CD4-positive, CD25-positive, alpha-beta regulatory T cell (primary cell): ENCODE measurements at regions not wholly inside any gene's neighbourhood (a gene's known extent, or its start where the extent isn't known, plus 50 kb on each side); places are given as distances from the start of the nearest gene placed in this dataset.
A peak's percentile ranks its signal among the peaks of the same experiment; 100 is the strongest.

Experiments used
- ATAC-seq, 2 donors: fragments of 150-1000 bp; cut with Tn5 transposase; one replicate each; pipeline ENCODE4 v1.10.0; 2021; ENCODE audit warnings: low read depth in 2 of 2, moderate number of reproducible peaks in 2 of 2, moderate library complexity in 1 of 2
- DNase-seq, 3 donors: peaks; one replicate each; pipeline versions ENCODE4 v3.0.0 to v3.0.0-alpha.2; 2012 to 2022; ENCODE audit warnings: mixed read lengths in 1 of 3
- H3K27ac ChIP-seq: one replicate; pipeline ENCODE4 v1.7.0; 2013; ENCODE audit warnings: mild to moderate bottlenecking, low read length; ENCODE audit not compliant: insufficient read depth, poor library complexity, severe bottlenecking
- H3K27me3 ChIP-seq: one replicate; pipeline ENCODE4 v1.7.0; 2013; ENCODE audit warnings: low read length; ENCODE audit not compliant: control insufficient read depth, insufficient read depth
- H3K36me3 ChIP-seq: one replicate; pipeline ENCODE4 v1.7.0; 2013; ENCODE audit warnings: mild to moderate bottlenecking, low read length, moderate library complexity; ENCODE audit not compliant: control insufficient read depth, insufficient read depth
- H3K4me1 ChIP-seq: 2 replicates; pipeline ENCODE4 v1.7.0; 2013; ENCODE audit warnings: mild to moderate bottlenecking, low read length; ENCODE audit not compliant: insufficient read depth, control insufficient read depth, poor library complexity, severe bottlenecking
- H3K4me3 ChIP-seq: one replicate; pipeline ENCODE4 v1.7.0; 2013; ENCODE audit warnings: low read depth, mild to moderate bottlenecking, low read length, moderate library complexity
- H3K9me3 ChIP-seq, 2 experiments: 1 replicate in 1 of 2; 2 replicates in 1 of 2; pipeline ENCODE4 v1.7.0; 2013; ENCODE audit warnings: low read length in 2 of 2, mild to moderate bottlenecking in 1 of 2, moderate library complexity in 1 of 2; ENCODE audit not compliant: control insufficient read depth in 2 of 2
- H3K27ac Mint-ChIP-seq, 3 donors: one replicate each; pipeline ENCODE4 v1.8.0; 2020 to 2022; ENCODE audit warnings: mild to moderate bottlenecking in 3 of 3, mixed read lengths in 3 of 3, moderate library complexity in 2 of 3
- H3K27me3 Mint-ChIP-seq: one replicate; pipeline ENCODE4 v1.8.0; 2022; ENCODE audit warnings: mild to moderate bottlenecking, mixed read lengths
- H3K36me3 Mint-ChIP-seq: one replicate; pipeline ENCODE4 v1.8.0; 2020; ENCODE audit warnings: mixed read lengths
- H3K4me1 Mint-ChIP-seq, 4 donors: one replicate each; pipeline ENCODE4 v1.8.0; 2020 to 2022; ENCODE audit warnings: mixed read lengths in 4 of 4, mild to moderate bottlenecking in 1 of 4
- H3K4me3 Mint-ChIP-seq, 4 donors: one replicate each; pipeline ENCODE4 v1.8.0; 2020 to 2022; ENCODE audit warnings: mild to moderate bottlenecking in 4 of 4, mixed read lengths in 4 of 4, moderate library complexity in 3 of 4
- H3K9me3 Mint-ChIP-seq, 7 donors: one replicate each; pipeline ENCODE4 v1.8.0; 2020 to 2022; ENCODE audit warnings: mixed read lengths in 7 of 7, mild to moderate bottlenecking in 3 of 7, moderate library complexity in 2 of 7

DNA sequence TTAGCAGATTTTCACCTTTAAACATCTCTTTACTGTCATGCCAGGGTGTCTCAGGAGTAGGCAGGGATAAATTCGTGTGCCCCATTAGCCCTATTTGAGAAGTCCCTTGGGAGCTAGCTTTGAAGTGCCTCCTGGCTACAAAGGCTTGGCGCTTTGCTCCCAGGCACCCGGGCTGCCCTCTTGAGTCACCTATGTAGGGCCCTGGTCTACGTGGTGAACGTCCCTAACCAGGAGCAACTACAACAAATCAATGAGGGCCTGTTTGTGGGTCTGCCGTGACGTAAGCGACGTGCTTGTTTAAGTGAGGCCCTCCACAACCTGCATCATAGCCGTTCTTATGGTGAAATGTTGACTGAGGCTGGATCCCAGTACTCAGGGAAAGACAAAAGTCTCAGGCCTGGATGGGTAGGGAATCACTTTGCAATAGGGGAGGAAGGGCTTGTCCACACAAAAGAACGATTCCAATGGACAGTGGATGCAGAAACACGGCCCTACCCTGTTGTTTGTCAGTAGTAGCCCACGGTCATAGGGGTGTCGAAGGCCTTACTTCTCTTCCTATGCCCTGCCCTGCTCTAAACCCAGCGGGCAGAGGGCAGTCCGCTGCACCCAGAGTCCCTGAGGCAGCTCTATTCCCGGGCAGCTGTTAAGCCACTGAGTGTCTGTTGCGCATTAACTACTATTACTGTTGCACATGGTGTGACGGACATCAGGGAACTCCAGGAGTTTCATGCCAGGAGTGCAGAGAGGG lies 93.9 kb downstream of the INHBB start:
- H3K4me1 ChIP-seq, result peaks cover 12% of the 10 kb centered on the region
- no peak for DNase-seq
- H3K4me3 ChIP-seq, result no peak overlapping the region
- H3K36me3 ChIP-seq, result no peaks in the 10 kb centered on the region
- ATAC-seq, result no peak
- Mint-ChIP-seq H3K27me3 (peaks cover 53% of the 10 kb centered on the region), H3K9me3 (no peaks in the 10 kb centered on the region), H3K36me3 (no peaks in the 10 kb centered on the region), H3K27ac (no peak overlapping the region), H3K4me1 (peaks cover 0 to 7% (median 0%) of the 10 kb centered on the region in 4 donors), H3K4me3 (no peak overlapping the region)
- H3K27ac ChIP-seq, result no peak overlapping the region
- H3K27me3 ChIP-seq, result peaks cover 10% of the 10 kb centered on the region
- H3K9me3 ChIP-seq, result no peaks in the 10 kb centered on the region

DNA sequence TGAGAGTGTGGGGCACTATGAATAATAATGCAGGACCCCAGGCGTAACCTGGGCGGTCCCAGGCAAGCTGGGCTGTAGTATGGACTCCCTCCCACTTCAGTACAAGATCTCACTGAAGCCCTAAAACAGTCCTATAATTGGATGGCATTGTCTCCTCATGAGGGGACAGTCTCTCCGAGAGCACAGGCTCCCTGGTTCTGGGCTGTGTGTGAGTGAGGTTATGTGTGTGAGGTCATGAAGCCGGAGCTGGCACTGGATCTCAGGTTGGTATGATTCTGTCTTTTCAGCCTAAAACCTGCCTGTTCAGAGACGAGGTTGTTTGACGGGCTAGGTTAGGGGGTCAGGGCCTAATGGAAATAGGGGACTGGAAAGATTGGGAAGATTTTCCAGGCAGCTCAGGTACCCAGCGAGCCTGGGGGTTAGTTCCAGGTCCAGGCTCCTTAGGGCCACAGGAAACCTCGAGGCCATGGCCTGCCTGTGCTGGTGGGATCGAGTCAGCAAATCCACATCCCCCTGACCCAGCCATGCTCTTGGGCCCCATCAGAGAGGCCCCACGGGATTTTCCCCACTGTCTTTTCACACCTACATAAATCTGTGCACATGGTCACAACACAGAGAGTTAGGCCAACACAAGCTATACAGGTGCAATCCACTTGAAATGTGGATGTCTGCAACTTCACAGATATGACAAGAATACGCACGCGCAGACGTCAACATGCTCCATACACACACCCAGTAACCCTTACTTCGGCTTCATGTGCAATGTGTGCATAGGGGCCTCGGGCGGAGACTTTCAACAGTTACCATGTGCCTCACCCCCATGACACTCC lies 94.8 kb downstream of the INHBB start:
- Mint-ChIP-seq H3K27ac (no peak overlapping the region), H3K4me3 (no peak overlapping the region), H3K27me3 (peaks cover 57% of the 10 kb centered on the region), H3K36me3 (no peaks in the 10 kb centered on the region), H3K9me3 (no peaks in the 10 kb centered on the region), H3K4me1 (peaks cover 0 to 7% (median 0%) of the 10 kb centered on the region in 4 donors)
- H3K4me1 ChIP-seq, result peaks cover 12% of the 10 kb centered on the region
- no peak for DNase-seq
- no peak for ATAC-seq
- peaks cover 10% of the 10 kb centered on the region for H3K27me3 ChIP-seq
- no peak overlapping the region for H3K27ac ChIP-seq
- H3K4me3 ChIP-seq, result no peak overlapping the region
- no peaks in the 10 kb centered on the region for H3K36me3 ChIP-seq
- H3K9me3 ChIP-seq, result no peaks in the 10 kb centered on the region

DNA sequence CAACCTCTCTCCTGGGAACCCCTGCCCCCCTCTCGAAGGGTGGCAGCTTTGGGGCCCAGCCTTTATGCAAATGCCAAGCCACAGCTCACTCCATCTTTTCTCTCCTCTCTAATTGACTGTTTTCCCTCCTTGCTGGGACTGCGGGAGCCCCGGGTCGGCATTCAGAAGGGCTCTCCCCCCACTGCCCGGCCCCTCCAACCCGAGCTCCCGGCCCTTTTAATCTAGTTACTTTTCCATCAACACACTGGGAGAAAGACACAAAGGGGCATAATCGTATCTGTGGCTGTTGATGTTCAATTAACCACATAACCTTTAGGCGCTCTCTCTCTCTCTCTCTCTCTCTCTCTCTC lies 95.4 kb downstream of the INHBB start:
- H3K4me1 Mint-ChIP-seq, result peaks cover 0 to 7% (median 0%) of the 10 kb centered on the region in 4 donors

DNA sequence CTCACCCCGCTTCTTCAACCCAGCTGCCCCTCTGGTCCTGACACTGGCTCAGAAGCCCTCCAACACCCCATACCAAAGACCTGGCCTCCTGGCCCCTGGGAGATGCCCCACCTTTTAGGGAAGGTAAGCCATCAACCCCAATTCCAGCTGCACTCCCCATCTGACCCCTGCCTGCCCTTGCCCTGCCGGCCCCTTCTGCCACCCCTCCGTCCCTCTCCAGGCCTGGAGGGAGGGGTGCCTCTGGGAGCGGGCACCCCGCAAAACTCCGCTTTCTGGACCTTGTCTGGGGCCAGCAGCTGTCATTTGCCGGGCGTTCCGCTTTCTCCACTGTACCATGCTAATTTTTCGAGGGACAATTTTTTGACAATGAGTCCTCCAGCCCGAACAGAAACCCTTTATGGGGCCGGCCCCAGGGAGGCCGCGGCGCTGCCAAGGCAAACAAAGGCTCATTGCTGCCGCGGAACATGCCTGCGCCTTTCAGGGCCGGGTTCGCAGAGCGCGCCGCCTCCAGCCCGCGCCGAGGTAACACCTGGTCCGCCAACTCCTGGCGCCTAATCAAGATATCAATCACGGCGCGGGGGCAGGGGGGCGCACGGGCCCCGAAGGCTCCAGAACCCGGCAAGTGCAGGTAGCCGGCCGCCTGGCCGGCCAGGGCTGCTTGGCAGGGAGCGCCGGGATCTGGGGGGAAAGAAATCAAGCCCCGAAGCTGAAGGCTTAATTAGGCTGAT lies 96.0 kb downstream of the INHBB start:
- H3K4me1 Mint-ChIP-seq, result peaks cover 0 to 7% (median 0%) of the 10 kb centered on the region in 4 donors
- no peak overlapping the region for H3K27ac ChIP-seq
- no peak overlapping the region for H3K4me3 ChIP-seq
- ATAC-seq, result no peak
- peaks cover 12% of the 10 kb centered on the region for H3K4me1 ChIP-seq
- no peak overlapping the region for H3K27ac Mint-ChIP-seq
- no peaks in the 10 kb centered on the region for H3K9me3 ChIP-seq
- peak overlapping the region in 1 of 4 donors; percentile 28 for H3K4me3 Mint-ChIP-seq
- peak in 1 of 3 donors; percentile 1 for DNase-seq
- H3K9me3 Mint-ChIP-seq, result no peaks in the 10 kb centered on the region
- H3K36me3 ChIP-seq, result no peaks in the 10 kb centered on the region
- H3K36me3 Mint-ChIP-seq, result no peaks in the 10 kb centered on the region
- peaks cover 61% of the 10 kb centered on the region for H3K27me3 Mint-ChIP-seq
- peaks cover 10% of the 10 kb centered on the region for H3K27me3 ChIP-seq

More for the DNA sequence above, 95.4 kb downstream of the INHBB start:
- no peak overlapping the region for H3K4me3 Mint-ChIP-seq
- DNase-seq, result no peak
- peaks cover 12% of the 10 kb centered on the region for H3K4me1 ChIP-seq
- H3K36me3 Mint-ChIP-seq, result no peaks in the 10 kb centered on the region
- H3K27me3 ChIP-seq, result peaks cover 10% of the 10 kb centered on the region
- no peak overlapping the region for H3K27ac Mint-ChIP-seq
- no peak overlapping the region for H3K27ac ChIP-seq
- H3K9me3 ChIP-seq, result no peaks in the 10 kb centered on the region
- no peaks in the 10 kb centered on the region for H3K9me3 Mint-ChIP-seq
- H3K36me3 ChIP-seq, result no peaks in the 10 kb centered on the region
- H3K4me3 ChIP-seq, result no peak overlapping the region
- no peak for ATAC-seq
- H3K27me3 Mint-ChIP-seq, result peaks cover 59% of the 10 kb centered on the region

DNA sequence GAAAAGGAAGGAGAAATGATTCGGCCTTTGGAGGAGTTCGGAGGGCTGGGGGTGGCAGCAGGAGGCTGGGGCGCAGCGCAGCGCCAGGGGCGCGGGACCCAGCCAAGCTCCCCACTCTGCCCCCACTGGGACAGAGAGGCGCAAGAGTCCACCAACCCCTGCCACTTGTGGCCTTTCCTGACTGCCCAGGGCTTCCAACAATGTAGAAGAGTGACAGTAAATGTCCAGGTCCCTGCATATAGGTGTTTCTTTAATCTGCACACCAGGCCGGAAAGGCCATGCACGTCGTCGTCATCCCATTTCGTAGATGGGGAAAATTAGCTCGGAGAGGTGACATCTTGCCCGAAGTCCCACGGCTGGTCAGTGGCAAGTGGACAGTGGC lies 96.6 kb downstream of the INHBB start:
- DNase-seq (peak in 1 of 3 donors; percentile 1), ATAC-seq (no peak)
- peak overlapping the region in 2 of 4 donors; percentile 55 to 68 for H3K4me3 Mint-ChIP-seq
- Histone ChIP-seq H3K36me3 (no peaks in the 10 kb centered on the region), H3K9me3 (no peaks in the 10 kb centered on the region), H3K4me3 (no peak overlapping the region), H3K27ac (no peak overlapping the region), H3K27me3 (peaks cover 10% of the 10 kb centered on the region), H3K4me1 (peaks cover 12% of the 10 kb centered on the region)
- no peak overlapping the region for H3K27ac Mint-ChIP-seq
- no peaks in the 10 kb centered on the region for H3K36me3 Mint-ChIP-seq
- peaks cover 61% of the 10 kb centered on the region for H3K27me3 Mint-ChIP-seq
- peaks cover 0 to 2% (median 0%) of the 10 kb centered on the region in 7 donors for H3K9me3 Mint-ChIP-seq
- peaks cover 0 to 7% (median 0%) of the 10 kb centered on the region in 4 donors for H3K4me1 Mint-ChIP-seq

DNA sequence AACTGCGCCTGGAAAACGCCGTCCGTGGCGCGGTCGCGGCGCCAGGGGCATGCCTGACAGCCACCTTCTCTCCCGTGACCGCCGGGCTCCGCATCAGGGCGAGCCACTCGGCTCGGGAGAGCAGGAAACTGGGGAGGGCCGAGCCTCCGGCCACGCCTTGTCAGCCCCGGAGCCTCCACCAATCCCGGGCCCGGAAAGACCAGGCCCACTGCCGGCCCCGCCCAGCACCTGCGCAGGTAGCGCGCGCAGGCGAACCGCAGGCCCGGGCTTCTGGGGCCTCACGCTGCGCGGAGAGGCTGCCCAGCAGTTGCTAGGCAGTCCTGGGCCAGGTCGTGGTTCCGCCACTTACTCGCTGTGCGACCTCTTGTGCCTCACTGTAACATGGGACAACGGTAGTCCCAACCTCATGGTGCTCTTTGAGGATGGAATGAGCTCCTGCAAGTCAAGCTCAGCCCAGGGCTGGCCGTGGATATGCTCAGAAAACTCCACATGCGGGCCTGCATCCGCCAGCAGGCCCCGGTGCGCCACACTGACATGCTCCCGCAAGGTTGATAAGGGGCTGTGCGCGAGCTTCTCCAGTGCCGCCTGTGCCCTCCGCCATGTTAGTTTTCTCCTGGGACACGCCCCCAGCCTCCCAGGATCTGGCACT lies 97.1 kb downstream of the INHBB start:
- H3K9me3 ChIP-seq, result no peaks in the 10 kb centered on the region
- Mint-ChIP-seq H3K9me3 (peaks cover 0 to 2% (median 0%) of the 10 kb centered on the region in 7 donors), H3K27ac (no peak overlapping the region), H3K4me1 (peaks cover 0 to 7% (median 0%) of the 10 kb centered on the region in 4 donors), H3K4me3 (peak overlapping the region in 2 of 4 donors; percentile 68 to 70), H3K27me3 (peaks cover 61% of the 10 kb centered on the region), H3K36me3 (no peaks in the 10 kb centered on the region)
- ATAC-seq, result peak in 1 of 2 donors; percentile 40
- peak in 1 of 3 donors; percentile 54 for DNase-seq
- no peak overlapping the region for H3K27ac ChIP-seq
- H3K27me3 ChIP-seq, result peaks cover 10% of the 10 kb centered on the region
- H3K4me3 ChIP-seq, result no peak overlapping the region
- H3K4me1 ChIP-seq, result peaks cover 12% of the 10 kb centered on the region
- H3K36me3 ChIP-seq, result no peaks in the 10 kb centered on the region

DNA sequence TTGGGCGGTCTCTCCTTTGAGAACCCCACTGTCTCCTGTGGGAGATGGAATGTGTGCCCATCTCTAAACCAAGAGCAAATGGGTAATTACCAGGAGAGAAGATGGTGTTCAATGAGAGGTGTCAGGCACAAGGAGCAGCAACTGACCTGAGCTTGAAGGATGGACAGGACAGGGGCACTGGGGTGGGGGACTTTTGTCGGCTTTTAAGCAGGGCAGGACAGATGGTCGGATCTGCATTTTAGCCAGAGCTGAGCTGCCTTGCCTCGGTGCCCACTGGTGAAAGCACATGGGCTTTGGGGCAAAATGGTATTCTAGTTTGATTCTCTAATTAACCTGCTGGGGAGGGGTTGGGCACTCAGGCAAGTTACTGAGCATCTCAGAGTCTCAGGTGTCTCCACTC lies 98.0 kb downstream of the INHBB start:
- Mint-ChIP-seq H3K4me1 (peaks cover 0 to 7% (median 0%) of the 10 kb centered on the region in 4 donors), H3K9me3 (peaks cover 0 to 2% (median 0%) of the 10 kb centered on the region in 7 donors), H3K27ac (no peak overlapping the region), H3K36me3 (no peaks in the 10 kb centered on the region), H3K27me3 (peaks cover 57% of the 10 kb centered on the region), H3K4me3 (no peak overlapping the region)
- Histone ChIP-seq H3K4me3 (no peak overlapping the region), H3K9me3 (no peaks in the 10 kb centered on the region), H3K36me3 (no peaks in the 10 kb centered on the region), H3K4me1 (peaks cover 12% of the 10 kb centered on the region), H3K27me3 (peaks cover 10% of the 10 kb centered on the region), H3K27ac (no peak overlapping the region)
- no peak for DNase-seq
- ATAC-seq, result no peak
